ENCODE measurements at regions not wholly inside any gene's neighbourhood (a gene's known extent, or its start where the extent isn't known, plus 50 kb on each side); places are given as distances from the start of the nearest gene placed in this dataset.
"Not testable (repeated sequence)": the region's sequence is repeated elsewhere in the genome, so short reads cannot be mapped to it uniquely, and the experiment has no call there.

DNA sequence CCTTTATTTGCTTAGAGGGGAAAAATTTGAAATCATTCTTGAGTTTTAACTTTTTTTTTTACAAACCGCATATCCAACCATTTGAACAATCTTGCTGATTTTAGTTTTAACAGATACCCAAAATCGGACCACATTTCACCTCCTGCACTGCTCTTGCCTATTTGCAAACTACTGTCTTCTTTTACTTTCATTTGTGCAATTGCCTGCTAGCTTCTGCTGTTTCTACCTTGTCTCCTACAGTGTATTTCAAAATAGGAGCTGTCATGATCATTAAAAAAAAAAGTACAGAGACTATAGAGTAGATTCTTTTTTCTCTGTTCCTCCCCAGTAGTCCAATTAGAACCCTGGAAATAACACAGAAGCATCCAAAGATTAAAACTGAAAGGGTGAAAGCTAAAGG lies 1081.2 kb downstream of the SOCS6 start:
- H3K9me2 ChIP-seq (replicated peaks; ENCODE audit: insufficient read depth, low read length): no peaks in the 10 kb centered on the region
- no peak overlapping the region for H3K27ac ChIP-seq (ENCODE audit: low read length)
- H4K20me1 ChIP-seq (ENCODE audit: insufficient read depth, low read length): no peaks in the 10 kb centered on the region
- no peaks in the 10 kb centered on the region for H3K27me3 ChIP-seq (replicated peaks; ENCODE audit: insufficient read depth, low read length)
- no peaks in the 10 kb centered on the region for H3K79me2 ChIP-seq (ENCODE audit: low read length)
- H3K9ac ChIP-seq (ENCODE audit: low read length): 0 out of 2 replicates have a peak overlapping the region, but pooled peaks have one; percentile 2
- no peaks in the 10 kb centered on the region for H3K36me3 ChIP-seq (replicated peaks; ENCODE audit: insufficient read depth, low read length)
- no peaks in the 10 kb centered on the region for H3F3A ChIP-seq (ENCODE audit: insufficient read depth, low read length)
- peak; percentile 50 for DNase-seq
- peak overlapping the region; percentile 31; the same call in 1 of the 2 replicates for H3K4me3 ChIP-seq (ENCODE audit: low read length)
- TF ChIP-seq CTCF (IDR thresholded peaks at IDR 0.05; ENCODE audit: low read length): no peak
- TF ChIP-seq EZH2 (optimal IDR thresholded peaks at IDR 0.05; ENCODE audit: low read depth, low read length): no peak
- TF ChIP-seq EZH2phosphoT487 (IDR thresholded peaks at IDR 0.05; ENCODE audit: low read length): no peak
- no peaks in the 10 kb centered on the region for H3K9me3 ChIP-seq (replicated peaks; ENCODE audit: insufficient read depth, low read length)
- H3K4me2 ChIP-seq (ENCODE audit: low read depth, low read length): peak overlapping the region; percentile 39; the same call in 1 of the 2 replicates
- H2AFZ ChIP-seq (ENCODE audit: low read length): peak overlapping the region; percentile 12
- H3K4me1 ChIP-seq (ENCODE audit: low read length): peaks cover 17% of the 10 kb centered on the region

DNA sequence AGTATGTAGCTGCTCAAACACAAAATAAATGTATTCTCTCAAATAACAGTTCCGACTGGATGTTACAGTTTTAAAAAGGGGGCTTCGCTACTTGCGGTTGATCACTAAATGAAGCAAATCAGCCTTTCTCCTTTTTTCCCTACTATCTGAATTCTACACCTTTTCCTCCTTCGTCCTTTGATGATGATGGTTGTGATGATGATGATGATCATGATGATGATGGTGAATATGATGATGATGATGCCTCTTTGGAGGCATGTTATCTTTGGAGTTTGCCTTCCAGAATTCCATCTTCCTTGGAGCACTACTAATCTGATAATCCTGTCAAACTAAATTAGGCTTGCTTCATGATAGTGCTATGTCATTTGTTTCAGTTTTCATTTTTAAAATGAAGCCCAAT lies 1073.3 kb downstream of the SOCS6 start:
- Histone ChIP-seq H3K9ac (ENCODE audit: low read length) (no peak overlapping the region), H3K4me1 (ENCODE audit: low read length) (0 out of 2 replicates have a peak, but pooled peaks cover 6% of the 10 kb centered on the region), H3K36me3 (replicated peaks; ENCODE audit: insufficient read depth, low read length) (no peaks in the 10 kb centered on the region), H3K4me2 (ENCODE audit: low read depth, low read length) (no peak overlapping the region), H3K9me2 (replicated peaks; ENCODE audit: insufficient read depth, low read length) (no peaks in the 10 kb centered on the region), H3K27me3 (replicated peaks; ENCODE audit: insufficient read depth, low read length) (no peaks in the 10 kb centered on the region), H3F3A (ENCODE audit: insufficient read depth, low read length) (no peaks in the 10 kb centered on the region), H3K4me3 (ENCODE audit: low read length) (no peak overlapping the region), H3K79me2 (ENCODE audit: low read length) (no peaks in the 10 kb centered on the region), H2AFZ (ENCODE audit: low read length) (no peak overlapping the region), H3K27ac (ENCODE audit: low read length) (no peak overlapping the region), H4K20me1 (ENCODE audit: insufficient read depth, low read length) (no peaks in the 10 kb centered on the region), H3K9me3 (replicated peaks; ENCODE audit: insufficient read depth, low read length) (no peaks in the 10 kb centered on the region)
- DNase-seq: no peak
- TF ChIP-seq EZH2 (optimal IDR thresholded peaks at IDR 0.05; ENCODE audit: low read depth, low read length) (no peak), EZH2phosphoT487 (IDR thresholded peaks at IDR 0.05; ENCODE audit: low read length) (no peak), CTCF (IDR thresholded peaks at IDR 0.05; ENCODE audit: low read length) (no peak)

DNA sequence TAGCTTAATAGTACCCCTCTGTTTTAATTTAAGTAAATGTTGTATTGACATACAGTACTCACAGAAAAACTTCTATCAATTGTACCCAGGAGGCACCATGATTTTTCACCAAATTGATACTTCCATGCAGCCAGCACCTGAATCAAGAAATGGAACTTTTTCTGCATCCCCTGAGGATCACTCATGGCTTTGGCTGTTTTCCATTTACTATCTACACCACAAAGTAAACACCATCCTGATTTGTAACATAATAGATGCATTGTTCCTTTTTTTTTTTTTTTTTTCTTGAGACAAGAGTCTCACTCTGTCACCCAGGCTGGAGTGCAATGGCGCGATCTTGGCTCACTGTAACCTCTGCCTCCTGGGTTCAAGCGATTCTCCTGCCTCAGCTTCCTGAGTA lies 1066.8 kb downstream of the SOCS6 start:
- H3K27ac ChIP-seq (ENCODE audit: low read length); H3K9me2 ChIP-seq (replicated peaks; ENCODE audit: insufficient read depth, low read length); H3K4me2 ChIP-seq (ENCODE audit: low read depth, low read length); H2AFZ ChIP-seq (ENCODE audit: low read length); H3K9me3 ChIP-seq (replicated peaks; ENCODE audit: insufficient read depth, low read length); H3F3A ChIP-seq (ENCODE audit: insufficient read depth, low read length); H3K27me3 ChIP-seq (replicated peaks; ENCODE audit: insufficient read depth, low read length); H4K20me1 ChIP-seq (ENCODE audit: insufficient read depth, low read length); H3K79me2 ChIP-seq (ENCODE audit: low read length); H3K4me3 ChIP-seq (ENCODE audit: low read length); H3K4me1 ChIP-seq (ENCODE audit: low read length); DNase-seq; H3K9ac ChIP-seq (ENCODE audit: low read length); H3K36me3 ChIP-seq (replicated peaks; ENCODE audit: insufficient read depth, low read length): not testable (repeated sequence)

GRCh38 chr18:71352618-71353017 lies 1063.8 kb downstream of the SOCS6 start:
- no peaks in the 10 kb centered on the region for H4K20me1 ChIP-seq (ENCODE audit: insufficient read depth, low read length)
- no peaks in the 10 kb centered on the region for H3K27me3 ChIP-seq (replicated peaks; ENCODE audit: insufficient read depth, low read length)
- H3K79me2 ChIP-seq (ENCODE audit: low read length): no peaks in the 10 kb centered on the region
- H3F3A ChIP-seq (ENCODE audit: insufficient read depth, low read length): no peaks in the 10 kb centered on the region
- H3K36me3 ChIP-seq (replicated peaks; ENCODE audit: insufficient read depth, low read length): no peaks in the 10 kb centered on the region
- no peak overlapping the region for H3K4me3 ChIP-seq (ENCODE audit: low read length)
- DNase-seq: no peak
- H3K27ac ChIP-seq (ENCODE audit: low read length): no peak overlapping the region
- TF ChIP-seq EZH2phosphoT487 (IDR thresholded peaks at IDR 0.05; ENCODE audit: low read length) (no peak), EZH2 (optimal IDR thresholded peaks at IDR 0.05; ENCODE audit: low read depth, low read length) (no peak), CTCF (IDR thresholded peaks at IDR 0.05; ENCODE audit: low read length) (no peak)
- H3K9ac ChIP-seq (ENCODE audit: low read length): no peak overlapping the region
- H3K4me1 ChIP-seq (ENCODE audit: low read length): no peaks in the 10 kb centered on the region
- H3K9me3 ChIP-seq (replicated peaks; ENCODE audit: insufficient read depth, low read length): no peaks in the 10 kb centered on the region
- no peaks in the 10 kb centered on the region for H3K9me2 ChIP-seq (replicated peaks; ENCODE audit: insufficient read depth, low read length)
- no peak overlapping the region for H3K4me2 ChIP-seq (ENCODE audit: low read depth, low read length)
- H2AFZ ChIP-seq (ENCODE audit: low read length): no peak overlapping the region
